D341Med (cell line): ENCODE measurements at regions not wholly inside any gene's neighbourhood (a gene's known extent, or its start where the extent isn't known, plus 50 kb on each side); places are given as distances from the start of the nearest gene placed in this dataset.
A peak's percentile ranks its signal among the peaks of the same experiment; 100 is the strongest.
"Not testable (repeated sequence)": the region's sequence is repeated elsewhere in the genome, so short reads cannot be mapped to it uniquely, and the experiment has no call there.

Experiments
- DNase-seq: peaks from one replicate; pipeline ENCODE4 v3.0.0; 2012; ENCODE audit warnings: low spot score

- no peak for DNase-seq
Measured at GRCh38 chr5:52605317-52606313, 182.1 kb upstream of the ITGA1 start.

- DNase-seq = no peak
Measured at GRCh38 chr5:52607227-52607824, 180.4 kb upstream of the ITGA1 start.

- no peak for DNase-seq
Measured at GRCh38 chr5:52620315-52620714, 167.4 kb upstream of the ITGA1 start.

GRCh38 chr5:52623291-52623690, 164.4 kb upstream of the ITGA1 start:
- DNase-seq = no peak

GRCh38 chr5:52624291-52624690, 163.4 kb upstream of the ITGA1 start:
- DNase-seq = no peak

GRCh38 chr5:52626312-52626711, 161.4 kb upstream of the ITGA1 start:
- DNase-seq = no peak

- no peak for DNase-seq
Measured at GRCh38 chr5:52627740-52628139, 160.0 kb upstream of the ITGA1 start.

GRCh38 chr5:52632281-52632680, 155.4 kb upstream of the ITGA1 start:
- DNase-seq = no peak

GRCh38 chr5:52634171-52634570, 153.5 kb upstream of the ITGA1 start:
- DNase-seq = not testable (repeated sequence)

GRCh38 chr5:52638732-52639131, 149.0 kb upstream of the ITGA1 start:
- no peak for DNase-seq

- no peak for DNase-seq
Measured at GRCh38 chr5:52648726-52649125, 139.0 kb upstream of the ITGA1 start.

- DNase-seq = no peak
Measured at GRCh38 chr5:52655163-52655562, 132.6 kb upstream of the ITGA1 start.

GRCh38 chr5:52656569-52657246, 131.0 kb upstream of the ITGA1 start:
- no peak for DNase-seq

GRCh38 chr5:52657247-52657645, 130.5 kb upstream of the ITGA1 start:
- peak; percentile 21 for DNase-seq

- no peak for DNase-seq
Measured at GRCh38 chr5:52658246-52658645, 129.5 kb upstream of the ITGA1 start.

GRCh38 chr5:52660621-52661020, 127.1 kb upstream of the ITGA1 start:
- DNase-seq = no peak

GRCh38 chr5:52661903-52662595, 125.7 kb upstream of the ITGA1 start:
- DNase-seq = no peak

- DNase-seq = no peak
Measured at GRCh38 chr5:52665559-52665958, 122.2 kb upstream of the ITGA1 start.

- no peak for DNase-seq
Measured at GRCh38 chr5:52668139-52668538, 119.6 kb upstream of the ITGA1 start.

- no peak for DNase-seq
Measured at GRCh38 chr5:52668544-52669185, 119.1 kb upstream of the ITGA1 start.

GRCh38 chr5:52672459-52672858, 115.3 kb upstream of the ITGA1 start:
- no peak for DNase-seq

GRCh38 chr5:52673495-52673894, 114.2 kb upstream of the ITGA1 start:
- no peak for DNase-seq
